H9 (cell line): ENCODE measurements at regions not wholly inside any gene's neighbourhood (a gene's known extent, or its start where the extent isn't known, plus 50 kb on each side); places are given as distances from the start of the nearest gene placed in this dataset.

Source experiments
- DNase-seq: peaks from one replicate; pipeline ENCODE4 v3.0.0-alpha.2; 2017
- H2AFZ ChIP-seq: one replicate; pipeline ENCODE4 v1.6.1; 2013; ENCODE audit warnings: mild to moderate bottlenecking, low read length, control low read depth, moderate library complexity
- H2AK5ac ChIP-seq: 2 replicates; pipeline ENCODE4 v1.6.1; 2013; ENCODE audit warnings: low read length, control low read depth, mixed read lengths; ENCODE audit not compliant: insufficient read length
- H2BK120ac ChIP-seq: one replicate; pipeline ENCODE4 v1.6.1; 2013; ENCODE audit warnings: low read depth, mild to moderate bottlenecking, low read length, control low read depth, inconsistent platforms; ENCODE audit not compliant: poor library complexity, severe bottlenecking
- H2BK12ac ChIP-seq: 2 replicates; pipeline ENCODE4 v1.6.1; 2013; ENCODE audit warnings: low read length, control low read depth, mixed read lengths, low read depth; ENCODE audit not compliant: insufficient read length
- H2BK15ac ChIP-seq: 2 replicates; pipeline ENCODE4 v1.6.1; 2013; ENCODE audit warnings: low read depth, low read length, control low read depth
- H2BK20ac ChIP-seq: one replicate; pipeline ENCODE4 v1.6.1; 2013; ENCODE audit warnings: low read depth, mild to moderate bottlenecking, low read length, control low read depth, inconsistent platforms; ENCODE audit not compliant: poor library complexity, severe bottlenecking
- H2BK5ac ChIP-seq: 2 replicates; pipeline ENCODE4 v1.6.1; 2013; ENCODE audit warnings: low read length, control low read depth, mixed read lengths; ENCODE audit not compliant: insufficient read length
- H3K14ac ChIP-seq: 2 replicates; pipeline ENCODE4 v1.6.1; 2013; ENCODE audit warnings: low read length, control low read depth; ENCODE audit not compliant: insufficient read depth
- H3K18ac ChIP-seq: 2 replicates; pipeline ENCODE4 v1.6.1; 2013; ENCODE audit warnings: low read depth, mild to moderate bottlenecking, mixed read lengths, low read length, control low read depth; ENCODE audit not compliant: insufficient read length
- H3K23ac ChIP-seq: 2 replicates; pipeline ENCODE4 v1.6.1; 2013; ENCODE audit warnings: low read length, control low read depth, mixed read lengths, low read depth; ENCODE audit not compliant: insufficient read length
- H3K23me2 ChIP-seq: 2 replicates; pipeline ENCODE4 v1.6.1; 2013; ENCODE audit warnings: low read depth, mild to moderate bottlenecking, mixed read lengths, low read length, control low read depth; ENCODE audit not compliant: insufficient read length, poor library complexity, severe bottlenecking
- H3K27ac ChIP-seq: 2 replicates; pipeline ENCODE4 v1.5.1; 2013; ENCODE audit warnings: low read length, control low read depth, mixed read lengths, low read depth; ENCODE audit not compliant: insufficient read length
- H3K27me3 ChIP-seq: 2 replicates; pipeline ENCODE4 v1.6.1; 2013; ENCODE audit warnings: low read length, control low read depth, inconsistent platforms; ENCODE audit not compliant: insufficient read depth
- H3K4ac ChIP-seq: 2 replicates; pipeline ENCODE4 v1.6.1; 2013; ENCODE audit warnings: low read depth, mild to moderate bottlenecking, control low read depth, inconsistent platforms, low read length, moderate library complexity
- H3K4me1 ChIP-seq: 2 replicates; pipeline ENCODE4 v1.6.1; 2013; ENCODE audit warnings: low read length, control low read depth, inconsistent platforms; ENCODE audit not compliant: insufficient read depth
- H3K4me2 ChIP-seq: 2 replicates; pipeline ENCODE4 v1.6.1; 2013; ENCODE audit warnings: low read length, control low read depth, mixed read lengths; ENCODE audit not compliant: insufficient read length, insufficient read depth
- H3K56ac ChIP-seq: 2 replicates; pipeline ENCODE4 v1.6.1; 2013; ENCODE audit warnings: low read depth, mild to moderate bottlenecking, mixed read lengths, low read length, control low read depth; ENCODE audit not compliant: insufficient read length
- H3K79me1 ChIP-seq: 2 replicates; pipeline ENCODE4 v1.6.1; 2013; ENCODE audit warnings: low read depth, mild to moderate bottlenecking, moderate library complexity, low read length, control low read depth, inconsistent platforms; ENCODE audit not compliant: insufficient read depth, poor library complexity, severe bottlenecking
- H3K79me2 ChIP-seq: 2 replicates; pipeline ENCODE4 v1.6.1; 2013; ENCODE audit warnings: low read length, control low read depth, inconsistent platforms; ENCODE audit not compliant: insufficient read depth
- H3K9ac ChIP-seq: 2 replicates; pipeline ENCODE4 v1.6.1; 2013; ENCODE audit warnings: low read length, control low read depth, mixed read lengths; ENCODE audit not compliant: insufficient read length; ENCODE audit errors: extremely low read depth
- H3K9me3 ChIP-seq: one replicate; pipeline ENCODE4 v1.6.1; 2013; ENCODE audit warnings: low read depth, low read length, inconsistent platforms; ENCODE audit not compliant: control insufficient read depth
- H3T11ph ChIP-seq: one replicate; pipeline ENCODE4 v1.6.1; 2013; ENCODE audit warnings: mild to moderate bottlenecking, low read length, control low read depth, inconsistent platforms
- H4K20me1 ChIP-seq: one replicate; pipeline ENCODE4 v1.6.1; 2013; ENCODE audit not compliant: control insufficient read depth, insufficient read length, insufficient read depth
- H4K5ac ChIP-seq: 2 replicates; pipeline ENCODE4 v1.6.1; 2013; ENCODE audit warnings: low read depth, mild to moderate bottlenecking, mixed read lengths, low read length, control low read depth; ENCODE audit not compliant: insufficient read length
- H4K8ac ChIP-seq: replicated peaks from 2 replicates; pipeline ENCODE4 v1.6.1; 2013; ENCODE audit warnings: low read length, control low read depth, mixed read lengths, low read depth; ENCODE audit not compliant: insufficient read length
- H4K91ac ChIP-seq: 2 replicates; pipeline ENCODE4 v1.6.1; 2013; ENCODE audit warnings: low read depth, mild to moderate bottlenecking, moderate library complexity, mixed read lengths, low read length, control low read depth; ENCODE audit not compliant: insufficient read length
- H3K27ac Mint-ChIP-seq, 3 experiments: 2 replicates in 2 of 3; 3 replicates in 1 of 3; pipeline ENCODE4 v1.8.0; 2020 to 2021; ENCODE audit warnings: mixed read lengths in 3 of 3, mild to moderate bottlenecking in 1 of 3, moderate library complexity in 1 of 3
- H3K27me3 Mint-ChIP-seq: 2 replicates; pipeline ENCODE4 v1.8.0; 2021; ENCODE audit warnings: low read depth, mild to moderate bottlenecking, moderate library complexity, mixed read lengths
- H3K36me3 Mint-ChIP-seq, 3 experiments: 2 replicates in 2 of 3; 3 replicates in 1 of 3; pipeline ENCODE4 v1.8.0; 2020 to 2021; ENCODE audit warnings: low read depth in 3 of 3, mixed read lengths in 3 of 3; ENCODE audit not compliant: insufficient read depth in 1 of 3
- H3K4me1 Mint-ChIP-seq, 2 experiments: 2 replicates each; pipeline ENCODE4 v1.8.0; 2020; ENCODE audit warnings: mixed read lengths in 2 of 2
- H3K4me3 Mint-ChIP-seq, 2 experiments: 2 replicates in 1 of 2; 3 replicates in 1 of 2; pipeline ENCODE4 v1.8.0; 2020 to 2021; ENCODE audit warnings: mild to moderate bottlenecking in 2 of 2, mixed read lengths in 2 of 2, moderate library complexity in 1 of 2
- H3K9me3 Mint-ChIP-seq, 2 experiments: 2 replicates in 1 of 2; 3 replicates in 1 of 2; pipeline ENCODE4 v1.8.0; 2020; ENCODE audit warnings: mild to moderate bottlenecking in 2 of 2, mixed read lengths in 2 of 2, moderate library complexity in 1 of 2
- CTCF ChIP-seq: fragments of 200-600 bp; sonication (generic); conservative IDR thresholded peaks from 3 replicates; pipeline ENCODE4 v1.8.0; 2021; ENCODE audit warnings: antibody characterized with exemption, mild to moderate bottlenecking
- WGBS: extraction: QIAGEN DNeasy Blood & Tissue Kit; methylation state at CpG from one replicate; pipeline ENCODE4 v1.1.7; 2013; ENCODE audit warnings: missing lambda C conversion rate, low lambda C conversion rate, mixed read lengths; ENCODE audit not compliant: insufficient read length; ENCODE audit errors: extremely low coverage; 5-methylcytosine and 5-hydroxymethylcytosine counted together

GRCh38 chr4:184953971-184954370 is 64.3 kb upstream of the HELT start:
- Histone ChIP-seq H2AK5ac (no peak overlapping the region), H2AFZ (no peak overlapping the region), H3K56ac (no peak overlapping the region), H2BK12ac (no peak overlapping the region), H2BK5ac (no peak overlapping the region), H4K8ac (no peak overlapping the region), H3K27me3 (no peaks in the 10 kb centered on the region), H3K9ac (no peak overlapping the region), H3T11ph (no peak overlapping the region), H3K4ac (no peak overlapping the region), H3K23ac (no peak overlapping the region), H3K79me1 (no peaks in the 10 kb centered on the region), H3K4me2 (no peak overlapping the region), H3K4me1 (no peaks in the 10 kb centered on the region), H4K5ac (no peak overlapping the region), H2BK15ac (no peak overlapping the region), H3K79me2 (no peaks in the 10 kb centered on the region), H3K23me2 (no peaks in the 10 kb centered on the region), H4K91ac (no peak overlapping the region), H2BK120ac (no peak overlapping the region), H3K18ac (no peak overlapping the region), H2BK20ac (no peak overlapping the region), H3K9me3 (no peaks in the 10 kb centered on the region), H3K27ac (no peak overlapping the region), H4K20me1 (no peaks in the 10 kb centered on the region), H3K14ac (no peak overlapping the region)
- H3K4me1 Mint-ChIP-seq, result 0 out of 4 replicates have a peak, but pooled peaks cover 0 to 5% of the 10 kb centered on the region in 2 experiments
- no peaks in the 10 kb centered on the region for H3K36me3 Mint-ChIP-seq
- no CpG with 5 or more reads among the region's 9 CpGs for WGBS
- no peak for TF ChIP-seq CTCF
- H3K27ac Mint-ChIP-seq, result no peak overlapping the region
- no peaks in the 10 kb centered on the region for H3K9me3 Mint-ChIP-seq
- DNase-seq, result no peak
- H3K27me3 Mint-ChIP-seq, result peaks cover 6% of the 10 kb centered on the region
- H3K4me3 Mint-ChIP-seq, result no peak overlapping the region
